Smooth muscle cell (in vitro differentiated cells): ENCODE measurements at regions not wholly inside any gene's neighbourhood (a gene's known extent, or its start where the extent isn't known, plus 50 kb on each side); places are given as distances from the start of the nearest gene placed in this dataset.

Experiments
- DNase-seq: peaks from one replicate; lab custom pipeline; 2025; ENCODE audit not compliant: unreplicated experiment; lab: John Stamatoyannopoulos, UW
- H2AFZ ChIP-seq: fragments of 200-600 bp; sonication (generic); 2 replicates; pipeline ENCODE4 v1.6.0; 2016; ENCODE audit warnings: antibody characterized with exemption, low read depth, mild to moderate bottlenecking
- H3F3A ChIP-seq: fragments of 200-600 bp; sonication (generic); 2 replicates; pipeline ENCODE4 v1.6.0; 2017; ENCODE audit warnings: antibody characterized with exemption, low read depth
- H3K27ac ChIP-seq: fragments of 200-600 bp; sonication (generic); 2 replicates; pipeline ENCODE4 v1.5.1; 2016; ENCODE audit warnings: low read depth, mild to moderate bottlenecking
- H3K27me3 ChIP-seq: fragments of 200-600 bp; sonication (generic); 2 replicates; pipeline ENCODE4 v1.6.1; 2016; ENCODE audit warnings: low read depth, mild to moderate bottlenecking
- H3K36me3 ChIP-seq: fragments of 200-600 bp; sonication (generic); 2 replicates; pipeline ENCODE4 v1.5.1; 2016; ENCODE audit warnings: low read depth
- H3K4me1 ChIP-seq: fragments of 200-600 bp; sonication (generic); 2 replicates; pipeline ENCODE4 v1.5.1; 2016; ENCODE audit warnings: low read depth
- H3K4me2 ChIP-seq: fragments of 200-600 bp; sonication (generic); 2 replicates; pipeline ENCODE4 v1.6.0; 2016; ENCODE audit warnings: mild to moderate bottlenecking
- H3K4me3 ChIP-seq: fragments of 200-600 bp; sonication (generic); 2 replicates; pipeline ENCODE4 v1.5.1; 2016; ENCODE audit warnings: mild to moderate bottlenecking
- H3K79me2 ChIP-seq: fragments of 200-600 bp; sonication (generic); 2 replicates; pipeline ENCODE4 v1.6.0; 2016; ENCODE audit warnings: low read depth, mild to moderate bottlenecking
- H3K9ac ChIP-seq: fragments of 200-600 bp; sonication (generic); 2 replicates; pipeline ENCODE4 v1.6.0; 2016; ENCODE audit warnings: low read depth
- H3K9me3 ChIP-seq: fragments of 200-600 bp; sonication (generic); replicated peaks from 2 replicates; pipeline ENCODE4 v1.5.1; 2016; ENCODE audit warnings: low read depth
- H4K20me1 ChIP-seq: fragments of 200-600 bp; sonication (generic); 2 replicates; pipeline ENCODE4 v1.6.0; 2016; ENCODE audit warnings: low read depth
- WGBS: methylation state at CpG from one replicate; pipeline ENCODE4 v1.1.7; 2016; ENCODE audit warnings: low lambda C conversion rate; 5-methylcytosine and 5-hydroxymethylcytosine counted together
- TF ChIP-seq, protein P1 (sequence below): fragments of 200-600 bp; sonication (generic); IDR thresholded peaks from 2 replicates; pipeline ENCODE4 v1.5.1; 2017; ENCODE audit warnings: borderline replicate concordance, mild to moderate bottlenecking, antibody characterized with exemption; ENCODE audit not compliant: insufficient read depth, poor library complexity, severe bottlenecking

DNA sequence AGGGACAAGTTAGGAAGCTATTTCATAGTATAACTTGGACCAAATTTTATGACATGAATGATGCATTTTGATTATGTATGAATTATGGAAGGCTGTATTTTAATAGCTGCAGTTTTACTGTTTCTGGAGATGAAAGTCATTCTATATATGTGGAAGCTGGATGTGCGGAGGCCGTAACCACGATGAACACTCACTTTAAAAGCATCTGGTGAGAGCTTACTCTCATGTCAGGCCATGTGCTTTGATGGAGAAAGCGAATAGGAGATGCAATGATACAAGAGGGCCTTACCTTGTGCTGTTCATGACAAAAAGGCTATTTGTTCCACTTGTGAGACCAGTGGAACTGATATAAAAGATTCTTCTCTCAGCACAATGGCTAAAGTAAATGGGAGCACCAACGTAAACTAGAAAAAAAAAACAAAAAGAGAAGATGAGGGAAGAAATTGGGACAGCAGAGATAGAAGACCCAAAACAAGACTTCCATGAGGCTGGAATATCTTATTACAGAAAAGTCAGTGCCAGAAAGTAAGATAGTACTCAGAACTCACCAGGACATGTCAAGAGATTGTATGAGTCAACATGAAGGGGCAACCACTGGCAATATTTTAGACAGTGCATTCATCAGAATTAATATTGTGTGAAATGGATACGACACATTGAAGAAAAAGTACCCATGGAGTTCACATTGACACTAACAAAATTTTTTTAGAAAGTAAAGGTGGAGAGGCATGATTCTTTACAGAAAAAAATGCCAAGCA lies 63.3 kb upstream of the GAB1 start:
- Histone ChIP-seq H3F3A (no peaks in the 10 kb centered on the region), H3K36me3 (no peaks in the 10 kb centered on the region), H3K9me3 (no peaks in the 10 kb centered on the region), H3K4me2 (peak overlapping the region; percentile 12), H4K20me1 (no peaks in the 10 kb centered on the region), H3K4me3 (no peak overlapping the region), H3K4me1 (no peaks in the 10 kb centered on the region), H3K79me2 (no peaks in the 10 kb centered on the region), H3K9ac (no peak overlapping the region), H2AFZ (no peak overlapping the region), H3K27ac (peak overlapping the region; percentile 45), H3K27me3 (no peaks in the 10 kb centered on the region)
- DNase-seq: no peak
- TF ChIP-seq, protein P1, sequence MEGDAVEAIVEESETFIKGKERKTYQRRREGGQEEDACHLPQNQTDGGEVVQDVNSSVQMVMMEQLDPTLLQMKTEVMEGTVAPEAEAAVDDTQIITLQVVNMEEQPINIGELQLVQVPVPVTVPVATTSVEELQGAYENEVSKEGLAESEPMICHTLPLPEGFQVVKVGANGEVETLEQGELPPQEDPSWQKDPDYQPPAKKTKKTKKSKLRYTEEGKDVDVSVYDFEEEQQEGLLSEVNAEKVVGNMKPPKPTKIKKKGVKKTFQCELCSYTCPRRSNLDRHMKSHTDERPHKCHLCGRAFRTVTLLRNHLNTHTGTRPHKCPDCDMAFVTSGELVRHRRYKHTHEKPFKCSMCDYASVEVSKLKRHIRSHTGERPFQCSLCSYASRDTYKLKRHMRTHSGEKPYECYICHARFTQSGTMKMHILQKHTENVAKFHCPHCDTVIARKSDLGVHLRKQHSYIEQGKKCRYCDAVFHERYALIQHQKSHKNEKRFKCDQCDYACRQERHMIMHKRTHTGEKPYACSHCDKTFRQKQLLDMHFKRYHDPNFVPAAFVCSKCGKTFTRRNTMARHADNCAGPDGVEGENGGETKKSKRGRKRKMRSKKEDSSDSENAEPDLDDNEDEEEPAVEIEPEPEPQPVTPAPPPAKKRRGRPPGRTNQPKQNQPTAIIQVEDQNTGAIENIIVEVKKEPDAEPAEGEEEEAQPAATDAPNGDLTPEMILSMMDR: no peak
- 52% methylated on average over 6 of the region's 6 CpGs for WGBS

GRCh38 chr4:143280861-143281260 lies 55.8 kb upstream of the GAB1 start:
- no peaks in the 10 kb centered on the region for H4K20me1 ChIP-seq
- DNase-seq: no peak
- no peaks in the 10 kb centered on the region for H3K27me3 ChIP-seq
- H3K79me2 ChIP-seq: no peaks in the 10 kb centered on the region
- H3K4me3 ChIP-seq: no peak overlapping the region
- no peak overlapping the region for H3K4me2 ChIP-seq
- TF ChIP-seq, protein P1: no peak
- no peaks in the 10 kb centered on the region for H3F3A ChIP-seq
- no peaks in the 10 kb centered on the region for H3K36me3 ChIP-seq
- H3K9ac ChIP-seq: no peak overlapping the region
- H3K27ac ChIP-seq: no peak overlapping the region
- 57% methylated on average over 2 of the region's 2 CpGs for WGBS
- no peak overlapping the region for H2AFZ ChIP-seq
- no peaks in the 10 kb centered on the region for H3K9me3 ChIP-seq
- H3K4me1 ChIP-seq: peaks cover under 1% of the 10 kb centered on the region

GRCh38 chr4:143281507-143282190 lies 55.0 kb upstream of the GAB1 start:
- no peak overlapping the region for H3K4me3 ChIP-seq
- H3K27ac ChIP-seq: no peak overlapping the region
- no peaks in the 10 kb centered on the region for H3K9me3 ChIP-seq
- H4K20me1 ChIP-seq: no peaks in the 10 kb centered on the region
- no peak for DNase-seq
- peaks cover 8% of the 10 kb centered on the region for H3K4me1 ChIP-seq
- TF ChIP-seq, protein P1: no peak
- H3K36me3 ChIP-seq: no peaks in the 10 kb centered on the region
- no peaks in the 10 kb centered on the region for H3K27me3 ChIP-seq
- H2AFZ ChIP-seq: no peak overlapping the region
- peaks cover 2% of the 10 kb centered on the region for H3F3A ChIP-seq
- WGBS: 86% methylated on average over 4 of the region's 4 CpGs
- H3K79me2 ChIP-seq: no peaks in the 10 kb centered on the region
- H3K4me2 ChIP-seq: no peak overlapping the region
- H3K9ac ChIP-seq: no peak overlapping the region

GRCh38 chr4:143282211-143282707 lies 54.4 kb upstream of the GAB1 start:
- H3K4me3 ChIP-seq: no peak overlapping the region
- no peak overlapping the region for H3K9ac ChIP-seq
- H3K36me3 ChIP-seq: no peaks in the 10 kb centered on the region
- peaks cover 14% of the 10 kb centered on the region for H3K4me1 ChIP-seq
- no peak overlapping the region for H2AFZ ChIP-seq
- 60% methylated on average over 3 of the region's 3 CpGs for WGBS
- no peaks in the 10 kb centered on the region for H4K20me1 ChIP-seq
- peaks cover 8% of the 10 kb centered on the region for H3F3A ChIP-seq
- H3K27ac ChIP-seq: no peak overlapping the region
- H3K79me2 ChIP-seq: no peaks in the 10 kb centered on the region
- H3K4me2 ChIP-seq: no peak overlapping the region
- no peaks in the 10 kb centered on the region for H3K27me3 ChIP-seq
- H3K9me3 ChIP-seq: no peaks in the 10 kb centered on the region
- DNase-seq: no peak
- TF ChIP-seq, protein P1: no peak
